CD4-positive, alpha-beta memory T cell (primary cell): ENCODE measurements at regions not wholly inside any gene's neighbourhood (a gene's known extent, or its start where the extent isn't known, plus 50 kb on each side); places are given as distances from the start of the nearest gene placed in this dataset.

Experiments
- CTCF ChIA-PET: fragments of 350-600 bp; sonication (Branson Sonifier 250); formaldehyde crosslinking; loops from one replicate; lab custom pipeline; 2021; ENCODE audit warnings: inconsistent platforms; ENCODE audit not compliant: partially characterized antibody; lab: Charles Lee
- POLR2A ChIA-PET: fragments of 350-600 bp; sonication (Branson Sonifier 250); formaldehyde crosslinking; loops from one replicate; lab custom pipeline; 2021; ENCODE audit not compliant: partially characterized antibody; lab: Charles Lee
- DNase-seq, 5 donors: peaks; one replicate each; pipeline versions ENCODE4 v3.0.0 to v3.0.0-alpha.2; 2020 to 2022; ENCODE audit warnings: mixed read lengths in 1 of 5
- H3K27ac ChIP-seq: one replicate; pipeline ENCODE4 v1.7.0; 2013; ENCODE audit warnings: low read depth, low read length
- H3K27me3 ChIP-seq: 2 replicates; pipeline ENCODE4 v1.7.0; 2013; ENCODE audit warnings: mild to moderate bottlenecking, low read length, moderate library complexity; ENCODE audit not compliant: insufficient read depth
- H3K36me3 ChIP-seq: 2 replicates; pipeline ENCODE4 v1.7.0; 2013; ENCODE audit warnings: mild to moderate bottlenecking, low read length, moderate library complexity; ENCODE audit not compliant: insufficient read depth
- H3K4me1 ChIP-seq: 2 replicates; pipeline ENCODE4 v1.7.0; 2013; ENCODE audit warnings: mild to moderate bottlenecking, low read length, moderate library complexity; ENCODE audit not compliant: insufficient read depth
- H3K4me3 ChIP-seq, 2 donors: one replicate each; pipeline ENCODE4 v1.7.0; 2013; ENCODE audit warnings: low read length in 2 of 2, mild to moderate bottlenecking in 1 of 2
- H3K9me3 ChIP-seq, 2 donors: one replicate each; pipeline ENCODE4 v1.7.0; 2013; ENCODE audit warnings: low read length in 2 of 2, control low read depth in 1 of 2; ENCODE audit not compliant: control insufficient read depth in 1 of 2
- H3K27ac Mint-ChIP-seq, 7 donors: one replicate each; pipeline ENCODE4 v1.8.0; 2020 to 2021; ENCODE audit warnings: mixed read lengths in 7 of 7, mild to moderate bottlenecking in 6 of 7, inconsistent platforms in 3 of 7, moderate library complexity in 3 of 7
- H3K27me3 Mint-ChIP-seq, 2 donors: one replicate each; pipeline ENCODE4 v1.8.0; 2020 to 2021; ENCODE audit warnings: mixed read lengths in 2 of 2
- H3K36me3 Mint-ChIP-seq, 2 donors: one replicate each; pipeline ENCODE4 v1.8.0; 2020 to 2021; ENCODE audit warnings: mixed read lengths in 2 of 2, inconsistent platforms in 1 of 2, mild to moderate bottlenecking in 1 of 2
- H3K4me1 Mint-ChIP-seq, 4 donors: one replicate each; pipeline ENCODE4 v1.8.0; 2020 to 2021; ENCODE audit warnings: mixed read lengths in 4 of 4, mild to moderate bottlenecking in 1 of 4
- H3K4me3 Mint-ChIP-seq, 8 donors: one replicate each; pipeline ENCODE4 v1.8.0; 2020 to 2021; ENCODE audit warnings: mixed read lengths in 8 of 8, mild to moderate bottlenecking in 7 of 8, moderate library complexity in 6 of 8, inconsistent platforms in 3 of 8
- H3K9me3 Mint-ChIP-seq, 8 donors: one replicate each; pipeline ENCODE4 v1.8.0; 2020 to 2021; ENCODE audit warnings: mixed read lengths in 8 of 8, mild to moderate bottlenecking in 5 of 8, inconsistent platforms in 3 of 8, moderate library complexity in 1 of 8
- intact Hi-C: fragments of 100-400 bp; cut with micrococcal nuclease; formaldehyde crosslinking; loops from one replicate; pipeline ENCODE4 v1.15.1; 2023

DNA sequence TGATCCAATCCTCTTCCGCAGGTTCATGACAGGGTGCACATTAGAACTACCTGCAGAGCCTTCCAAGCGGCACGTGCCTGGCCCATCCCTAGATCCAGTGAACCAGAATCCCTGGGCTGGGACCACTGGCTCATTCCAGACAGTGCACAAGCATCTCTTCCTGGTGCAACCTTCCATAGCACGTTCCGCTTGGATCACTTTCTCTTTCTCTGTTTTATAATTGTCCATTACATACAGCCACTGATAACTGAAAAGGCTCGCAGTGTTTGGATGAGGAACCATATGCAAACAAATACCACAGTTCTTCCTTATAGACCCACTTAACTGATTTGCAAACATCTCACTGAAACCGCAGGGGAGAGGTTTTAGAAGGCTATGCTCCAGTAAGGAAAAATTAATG is 59.6 kb upstream of the DDR1 start:
- H3K27ac ChIP-seq: no peak overlapping the region
- H3K9me3 Mint-ChIP-seq: no peaks in the 10 kb centered on the region
- DNase-seq: no peak
- CTCF ChIA-PET: interaction anchor here (0.7 to 3.5 kb wide), 3 partner anchors 56 to 263 kb away, joined by 3 to 17 read pairs (median 3); no protein-coding TSS in a partner anchor
- peak overlapping the region in 6 of 7 donors; percentile 5 to 78 (median 37) for H3K27ac Mint-ChIP-seq
- POLR2A ChIA-PET: no interaction called here
- no peak overlapping the region for H3K4me3 ChIP-seq
- no peaks in the 10 kb centered on the region for H3K27me3 Mint-ChIP-seq
- no peaks in the 10 kb centered on the region for H3K9me3 ChIP-seq
- peaks cover 29 to 50% of the 10 kb centered on the region in 2 donors for H3K36me3 Mint-ChIP-seq
- peaks cover 4% of the 10 kb centered on the region for H3K36me3 ChIP-seq
- no peaks in the 10 kb centered on the region for H3K27me3 ChIP-seq
- intact Hi-C loops: no loop called here
- H3K4me1 ChIP-seq: peaks cover 72% of the 10 kb centered on the region
- H3K4me3 Mint-ChIP-seq: peak overlapping the region in 3 of 8 donors; percentile 15 to 37 (median 18)
- peaks cover 57 to 92% (median 70%) of the 10 kb centered on the region in 4 donors for H3K4me1 Mint-ChIP-seq

DNA sequence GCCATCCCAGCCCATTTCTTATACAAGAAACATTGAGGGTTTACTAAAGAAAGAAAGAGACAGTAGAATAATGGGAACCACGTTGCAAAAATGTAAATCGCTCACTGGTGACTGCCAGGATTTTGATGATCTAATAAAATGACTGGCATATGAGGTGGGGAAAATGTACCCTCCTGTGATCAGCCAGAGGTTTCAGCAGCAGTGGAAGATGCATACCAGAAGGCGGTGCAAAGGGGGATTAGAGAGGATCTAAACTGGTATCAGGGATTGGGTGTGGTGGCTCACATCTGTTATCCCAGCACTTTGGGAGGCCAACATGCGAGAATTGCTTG is 60.8 kb upstream of the DDR1 start:
- Mint-ChIP-seq H3K27me3 (no peaks in the 10 kb centered on the region), H3K9me3 (no peaks in the 10 kb centered on the region), H3K4me3 (peak overlapping the region in 3 of 8 donors; percentile 5 to 61 (median 24)), H3K4me1 (peaks cover 51 to 92% (median 66%) of the 10 kb centered on the region in 4 donors), H3K27ac (peak overlapping the region in 6 of 7 donors; percentile 47 to 82 (median 58)), H3K36me3 (peaks cover 25 to 43% of the 10 kb centered on the region in 2 donors)
- H3K4me3 ChIP-seq: no peak overlapping the region
- peaks cover 60% of the 10 kb centered on the region for H3K4me1 ChIP-seq
- ChIA-PET CTCF (interaction anchor here (0.9 to 3.5 kb wide), 7 partner anchors 11 to 264 kb away, joined by 3 to 17 read pairs (median 4); no protein-coding TSS in a partner anchor), POLR2A (no interaction called here)
- DNase-seq: no peak
- H3K9me3 ChIP-seq: no peaks in the 10 kb centered on the region
- intact Hi-C loops: no loop called here
- H3K27me3 ChIP-seq: no peaks in the 10 kb centered on the region
- H3K36me3 ChIP-seq: peaks cover 4% of the 10 kb centered on the region
- H3K27ac ChIP-seq: no peak overlapping the region

DNA sequence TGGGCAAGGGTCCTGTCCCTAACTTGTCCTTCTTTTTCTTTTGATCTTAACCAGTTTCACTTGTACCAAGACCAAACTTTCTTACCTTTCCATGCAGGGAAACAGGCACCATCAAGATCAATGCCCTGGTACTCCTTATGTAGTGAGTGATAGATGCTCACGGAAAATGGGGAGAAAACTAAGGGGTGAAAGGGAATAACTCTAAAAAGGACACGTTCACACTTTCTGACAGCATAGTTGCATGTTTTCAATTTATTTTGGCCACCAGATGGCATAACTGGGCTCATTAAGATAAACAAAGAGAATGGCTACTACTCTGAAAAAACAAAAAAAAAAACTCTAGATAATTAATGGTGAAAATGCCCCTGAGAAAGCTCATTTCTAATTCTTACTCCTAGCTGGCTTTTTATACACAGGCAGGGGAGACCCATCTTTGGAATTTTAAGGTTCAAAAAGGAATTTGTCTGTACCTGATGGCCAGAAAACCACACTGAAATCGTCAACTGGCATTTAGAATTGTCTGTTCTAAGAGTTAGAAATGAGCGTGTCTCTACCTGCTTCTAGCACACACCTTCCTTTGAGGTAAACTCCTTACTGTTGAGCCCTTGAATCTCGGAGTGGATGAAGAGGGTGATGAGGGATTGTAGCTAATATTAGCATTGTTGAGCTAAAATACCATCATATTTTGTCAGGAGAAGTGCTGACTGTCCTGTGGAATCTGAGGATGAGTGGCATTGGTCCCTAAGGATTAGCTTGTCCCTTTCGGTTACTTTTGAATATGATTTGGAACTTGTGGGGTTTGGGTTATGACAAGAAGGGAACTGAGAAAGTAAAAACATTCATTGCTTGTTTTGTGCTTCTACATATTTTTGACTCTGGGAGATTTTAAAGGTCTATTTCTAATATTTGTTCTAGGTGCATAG is 62.2 kb upstream of the DDR1 start:
- Histone ChIP-seq H3K36me3 (peaks cover 4% of the 10 kb centered on the region), H3K4me3 (no peak overlapping the region), H3K9me3 (no peaks in the 10 kb centered on the region), H3K27ac (no peak overlapping the region), H3K4me1 (peaks cover 46% of the 10 kb centered on the region), H3K27me3 (no peaks in the 10 kb centered on the region)
- peak overlapping the region in 1 of 8 donors; percentile 23 for H3K4me3 Mint-ChIP-seq
- peak overlapping the region; percentile 39 to 83 (median 65) for H3K27ac Mint-ChIP-seq
- DNase-seq: peak in 3 of 5 donors; percentile 26 to 38 (median 37)
- intact Hi-C loops: loop anchor here (1.0 kb wide), 1 partner anchor 55 kb away; no protein-coding TSS in a partner anchor
- peaks cover 21 to 36% of the 10 kb centered on the region in 2 donors for H3K36me3 Mint-ChIP-seq
- ChIA-PET POLR2A (interaction anchor here (0.6 to 2.1 kb wide), 11 partner anchors 9 to 79 kb away, joined by 3 to 12 read pairs (median 4); partner anchors contain the start of gene DDR1), CTCF (interaction anchor here (0.8 to 3.5 kb wide), 27 partner anchors 8 to 265 kb away, joined by 3 to 17 read pairs (median 5); partner anchors contain the start of genes DDR1, IER3 and VARS2)
- H3K9me3 Mint-ChIP-seq: no peaks in the 10 kb centered on the region
- H3K4me1 Mint-ChIP-seq: peaks cover 48 to 87% (median 61%) of the 10 kb centered on the region in 4 donors
- no peaks in the 10 kb centered on the region for H3K27me3 Mint-ChIP-seq

DNA sequence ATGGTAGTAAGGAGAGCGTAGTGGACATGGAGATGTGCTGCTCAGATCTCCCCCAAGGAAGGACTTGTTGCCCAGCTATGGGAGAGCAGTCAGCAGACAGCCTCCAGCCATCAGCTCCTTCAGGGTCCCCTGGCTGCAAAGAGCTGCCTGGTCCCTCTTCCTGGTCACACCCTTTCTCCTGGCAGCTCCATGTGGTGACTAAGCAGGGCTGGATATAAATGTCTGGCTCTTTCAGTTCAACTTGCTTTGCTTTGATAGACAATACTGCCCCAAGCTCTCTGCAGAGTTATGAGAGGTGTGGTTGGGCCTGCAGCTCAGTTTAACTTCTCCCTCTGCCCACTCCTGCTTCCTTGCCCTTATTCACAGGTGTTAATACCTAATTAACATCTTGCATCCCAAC is 64.1 kb upstream of the DDR1 start:
- CTCF ChIA-PET: interaction anchor here (0.8 to 2.5 kb wide), 14 partner anchors 9 to 259 kb away, joined by 3 to 10 read pairs (median 3); partner anchors contain the start of gene VARS2
- Mint-ChIP-seq H3K27ac (peak overlapping the region in 5 of 7 donors; percentile 30 to 89 (median 72)), H3K9me3 (no peaks in the 10 kb centered on the region), H3K27me3 (no peaks in the 10 kb centered on the region), H3K36me3 (peaks cover 19 to 31% of the 10 kb centered on the region in 2 donors), H3K4me3 (no peak overlapping the region), H3K4me1 (peaks cover 46 to 80% (median 60%) of the 10 kb centered on the region in 4 donors)
- POLR2A ChIA-PET: interaction anchor here (0.7 to 2.1 kb wide), 7 partner anchors 9 to 64 kb away, joined by 3 to 12 read pairs (median 3); partner anchors contain the start of gene DDR1
- peaks cover 28% of the 10 kb centered on the region for H3K4me1 ChIP-seq
- DNase-seq: no peak
- H3K9me3 ChIP-seq: no peaks in the 10 kb centered on the region
- no peak overlapping the region for H3K4me3 ChIP-seq
- H3K27me3 ChIP-seq: no peaks in the 10 kb centered on the region
- H3K27ac ChIP-seq: no peak overlapping the region
- H3K36me3 ChIP-seq: peaks cover 4% of the 10 kb centered on the region
- intact Hi-C loops: no loop called here

DNA sequence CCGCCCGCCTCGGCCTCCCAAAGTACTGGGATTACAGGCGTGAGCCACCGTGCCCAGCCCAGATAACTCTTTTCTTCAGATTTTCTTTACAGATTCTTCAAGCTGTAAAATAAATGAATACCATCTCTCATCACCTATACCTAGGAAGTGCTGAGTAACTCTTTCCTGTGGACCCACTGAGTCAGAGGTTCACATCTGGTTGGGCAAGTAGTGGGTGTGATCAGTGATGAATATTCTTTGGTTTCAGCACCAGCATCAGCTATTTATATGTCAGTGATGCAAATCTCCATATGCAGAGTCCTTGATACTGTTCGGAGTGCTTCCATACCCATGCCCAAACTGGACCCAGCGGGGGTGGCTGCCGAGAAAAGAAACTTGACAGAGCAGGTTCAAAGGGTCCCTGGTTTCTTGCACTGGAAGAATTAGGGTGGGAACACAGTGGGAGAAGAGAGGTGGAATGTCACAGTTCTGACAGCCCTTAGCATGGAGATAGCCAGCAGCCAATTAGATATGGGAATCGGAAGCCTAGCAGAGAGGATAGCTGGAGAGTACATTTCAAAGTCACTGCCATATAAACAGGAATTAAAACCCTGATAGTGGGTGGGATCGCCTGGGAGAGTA is 64.9 kb upstream of the DDR1 start:
- Mint-ChIP-seq H3K36me3 (peaks cover 16 to 26% of the 10 kb centered on the region in 2 donors), H3K4me3 (no peak overlapping the region), H3K9me3 (no peaks in the 10 kb centered on the region), H3K27ac (peak overlapping the region in 5 of 7 donors; percentile 25 to 83 (median 75)), H3K4me1 (peaks cover 46 to 81% (median 61%) of the 10 kb centered on the region in 4 donors), H3K27me3 (no peaks in the 10 kb centered on the region)
- no peak for DNase-seq
- CTCF ChIA-PET: interaction anchor here (0.9 to 1.9 kb wide), 9 partner anchors 9 to 260 kb away, joined by 3 to 10 read pairs (median 3); no protein-coding TSS in a partner anchor
- Histone ChIP-seq H3K4me1 (peaks cover 28% of the 10 kb centered on the region), H3K27me3 (no peaks in the 10 kb centered on the region), H3K9me3 (no peaks in the 10 kb centered on the region), H3K36me3 (peaks cover 4% of the 10 kb centered on the region), H3K4me3 (no peak overlapping the region), H3K27ac (no peak overlapping the region)
- intact Hi-C loops: no loop called here
- POLR2A ChIA-PET: interaction anchor here (0.6 to 2.1 kb wide), 7 partner anchors 10 to 219 kb away, joined by 3 to 12 read pairs (median 3); partner anchors contain the start of gene DDR1

DNA sequence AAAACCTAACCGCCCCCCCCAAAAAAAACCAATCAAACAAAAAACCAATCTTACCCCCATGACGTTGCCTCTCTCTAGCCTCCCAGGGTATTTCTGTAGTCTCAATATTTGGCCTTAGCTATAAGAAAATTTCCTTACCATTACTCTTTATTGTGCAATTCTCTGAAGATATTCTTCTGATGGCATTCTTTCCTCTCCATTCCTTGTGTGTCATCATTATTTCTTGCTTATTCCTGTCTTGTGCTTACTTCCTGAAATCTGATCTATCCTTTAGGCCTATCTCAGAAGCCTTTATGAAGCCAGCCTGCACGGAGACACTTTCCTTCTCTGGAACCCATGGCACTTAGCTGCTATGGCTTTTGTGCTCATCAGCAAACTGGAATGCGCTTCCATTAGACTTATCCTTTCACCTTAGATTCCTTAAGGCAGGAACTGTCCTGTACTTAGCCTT is 65.9 kb upstream of the DDR1 start:
- Mint-ChIP-seq H3K36me3 (peaks cover 10 to 17% of the 10 kb centered on the region in 2 donors), H3K27ac (peak overlapping the region in 4 of 7 donors; percentile 37 to 92 (median 82)), H3K9me3 (no peaks in the 10 kb centered on the region), H3K4me1 (peaks cover 51 to 81% (median 64%) of the 10 kb centered on the region in 4 donors), H3K4me3 (peak overlapping the region in 1 of 8 donors; percentile 39), H3K27me3 (no peaks in the 10 kb centered on the region)
- Histone ChIP-seq H3K27me3 (no peaks in the 10 kb centered on the region), H3K36me3 (peaks cover 1% of the 10 kb centered on the region), H3K4me3 (no peak overlapping the region), H3K9me3 (no peaks in the 10 kb centered on the region), H3K27ac (no peak overlapping the region), H3K4me1 (peaks cover 32% of the 10 kb centered on the region)
- intact Hi-C loops: no loop called here
- ChIA-PET CTCF (interaction anchor here (1.2 kb wide), 1 partner anchor 11 kb away, joined by 3 read pairs; no protein-coding TSS in a partner anchor), POLR2A (interaction anchor here (1.3 kb wide), 1 partner anchor 24 kb away, joined by 7 read pairs; no protein-coding TSS in a partner anchor)
- DNase-seq: no peak
